HepG2 (cell line): ENCODE measurements at regions not wholly inside any gene's neighbourhood (a gene's known extent, or its start where the extent isn't known, plus 50 kb on each side); places are given as distances from the start of the nearest gene placed in this dataset.

Experiments
- ATAC-seq: fragments of 200-7000 bp; cut with Tn5 transposase; 3 replicates; pipeline ENCODE4 v1.9.1; 2020; ENCODE audit warnings: mild to moderate bottlenecking, moderate library complexity
- BruUV-seq: library from RNA; stranded (reverse); fragments of 400-500 nt; replicated peaks from 2 replicates; lab custom pipeline; 2021; lab: Mats Ljungman, UMichigan
- CTCF ChIA-PET: fragments of 300-600 bp; formaldehyde crosslinking; extraction: SDS; loops from one replicate; lab custom pipeline; 2021; ENCODE audit warnings: low total read pairs, inconsistent platforms, low intra/inter-chr PET ratio; lab: Yijun Ruan, JAX
- POLR2A ChIA-PET: fragments of 350-600 bp; sonication (Branson Sonifier 250); formaldehyde crosslinking; loops from one replicate; lab custom pipeline; 2020; ENCODE audit warnings: antibody characterized with exemption, inconsistent platforms; lab: Yijun Ruan, JAX
- DNase-seq: peaks from one replicate; pipeline ENCODE4 v3.0.0-alpha.2; 2015; ENCODE audit warnings: low spot score
- FAIRE-seq: peaks from 3 replicates; lab custom pipeline; 2011; peaks lifted over from hg19 to GRCh38; lab: Jason Lieb, UNC
- H2AFZ ChIP-seq: one replicate; pipeline ENCODE4 v1.6.1; 2011; ENCODE audit warnings: low read length, inconsistent platforms
- H3K27ac ChIP-seq: fragments of 300-600 bp; 3 replicates; pipeline ENCODE4 v1.8.0; 2011; ENCODE audit warnings: mixed run types, mild to moderate bottlenecking, mixed read lengths, low read length, inconsistent platforms; ENCODE audit not compliant: insufficient read depth; ENCODE audit errors: extremely low read length
- H3K27me3 ChIP-seq, 2 experiments: fragments of 200-600 bp in 1 of 2; 2 replicates in 1 of 2; 3 replicates in 1 of 2; pipeline versions ENCODE4 v1.6.0 to v1.8.0; 2011; ENCODE audit warnings: low read length in 2 of 2, mild to moderate bottlenecking in 2 of 2, moderate library complexity in 2 of 2, inconsistent platforms in 1 of 2; ENCODE audit not compliant: insufficient read depth in 2 of 2, control insufficient read depth in 1 of 2
- H3K36me3 ChIP-seq, 2 experiments: fragments of 200-600 bp in 1 of 2; replicated peaks in 1 of 2; 2 replicates in 1 of 2; 3 replicates in 1 of 2; pipeline versions ENCODE4 v1.5.1 to v1.8.0; 2011; ENCODE audit warnings: low read length in 2 of 2, inconsistent platforms in 1 of 2; ENCODE audit not compliant: insufficient read depth in 2 of 2, control insufficient read depth in 1 of 2
- H3K4me1 ChIP-seq: 2 replicates; pipeline ENCODE4 v1.5.1; 2012; ENCODE audit warnings: low read length, inconsistent platforms; ENCODE audit not compliant: insufficient read depth
- H3K4me2 ChIP-seq: 2 replicates; pipeline ENCODE4 v1.6.0; 2011; ENCODE audit warnings: low read depth, low read length, inconsistent platforms
- H3K4me3 ChIP-seq, 3 experiments: fragments of 200-600 bp in 1 of 3; sonication (generic), shearing (Covaris generic) in 1 of 3; replicated peaks in 1 of 3; 2 replicates each; pipeline ENCODE4 v1.5.1; 2011 to 2016; ENCODE audit warnings: low read length in 3 of 3, inconsistent platforms in 2 of 3, low read depth in 2 of 3, mild to moderate bottlenecking in 2 of 3, control low read depth in 1 of 3, mixed read lengths in 1 of 3; ENCODE audit not compliant: insufficient read depth in 1 of 3
- H3K79me2 ChIP-seq: one replicate; pipeline ENCODE4 v1.6.1; 2011; ENCODE audit warnings: low read length, inconsistent platforms; ENCODE audit not compliant: insufficient read depth
- H3K9ac ChIP-seq: 2 replicates; pipeline ENCODE4 v1.6.0; 2011; ENCODE audit warnings: mild to moderate bottlenecking, low read depth, low read length, inconsistent platforms; ENCODE audit not compliant: insufficient read depth
- H3K9me3 ChIP-seq: 2 replicates; pipeline ENCODE4 v1.5.1; 2012; ENCODE audit warnings: mild to moderate bottlenecking, low read length
- H4K20me1 ChIP-seq: 2 replicates; pipeline ENCODE4 v1.6.0; 2011; ENCODE audit warnings: inconsistent platforms, mild to moderate bottlenecking, low read length, moderate library complexity; ENCODE audit not compliant: insufficient read depth
- AGO1 ChIP-seq: fragments of 200-400 bp; formaldehyde crosslinking; IDR thresholded peaks from 2 replicates; pipeline ENCODE4 v1.6.1; 2017; ENCODE audit warnings: mild to moderate bottlenecking, low read depth, low read length, moderate library complexity; ENCODE audit not compliant: poor library complexity, severe bottlenecking
- EHMT2 ChIP-seq: fragments of 200-600 bp; sonication (generic); IDR thresholded peaks from 2 replicates; pipeline ENCODE4 v1.7.0; 2017; ENCODE audit warnings: antibody characterized with exemption, low read depth, low read length, borderline replicate concordance
- FOXJ3 ChIP-seq: sonication (generic); formaldehyde crosslinking; IDR thresholded peaks from 2 replicates; pipeline ENCODE4 v1.4.0; 2020; ENCODE audit warnings: missing genetic modification reagents, mild to moderate bottlenecking, borderline replicate concordance
- HOXA5 ChIP-seq: sonication (generic); formaldehyde crosslinking; IDR thresholded peaks from 2 replicates; pipeline ENCODE4 v1.4.0; 2020; ENCODE audit warnings: missing genetic modification reagents
- MED1 ChIP-seq: sonication (generic); formaldehyde crosslinking; IDR thresholded peaks from 2 replicates; pipeline ENCODE4 v1.4.0; 2020; ENCODE audit warnings: missing genetic modification reagents
- TCF7 ChIP-seq: sonication (generic); IDR thresholded peaks from 2 replicates; pipeline ENCODE4 v1.6.1; 2016; ENCODE audit warnings: antibody characterized with exemption, low read depth
- ZNF383 ChIP-seq: sonication (generic); formaldehyde crosslinking; IDR thresholded peaks from 2 replicates; pipeline ENCODE4 v1.4.0; 2020; ENCODE audit warnings: missing genetic modification reagents, mild to moderate bottlenecking, borderline replicate concordance
- WGBS: methylation state at CpG from one replicate; pipeline ENCODE4 v1.1.6; 2017; ENCODE audit warnings: low lambda C conversion rate; 5-methylcytosine and 5-hydroxymethylcytosine counted together
- in situ Hi-C: cut with HindIII; loops from 2 replicates; pipeline ENCODE4 v1.10.0; 2017; ENCODE audit warnings: low pct_unique_long_range_greater_than_20kb; ENCODE audit not compliant: extremely low pct_ligation_motif_present
- intact Hi-C: fragments of 100-400 bp; cut with micrococcal nuclease; formaldehyde crosslinking; loops from one replicate; pipeline ENCODE4 v1.10.0; 2022; ENCODE audit not compliant: unreplicated experiment
- TF ChIP-seq, protein P1 (sequence below): sonication (generic); formaldehyde crosslinking; IDR thresholded peaks from 2 replicates; pipeline ENCODE4 v1.8.0; 2022; ENCODE audit warnings: missing genetic modification reagents, mild to moderate bottlenecking, moderate library complexity, borderline replicate concordance
- TF ChIP-seq, protein P2 (sequence below): sonication (generic); formaldehyde crosslinking; IDR thresholded peaks from 2 replicates; pipeline ENCODE4 v1.4.0; 2020; ENCODE audit warnings: missing genetic modification reagents
- TF ChIP-seq, protein P3 (sequence below): IDR thresholded peaks from 2 replicates; pipeline ENCODE4 v1.6.1; 2016; ENCODE audit warnings: missing compliant biosample characterization, missing genetic modification reagents, borderline replicate concordance

DNA sequence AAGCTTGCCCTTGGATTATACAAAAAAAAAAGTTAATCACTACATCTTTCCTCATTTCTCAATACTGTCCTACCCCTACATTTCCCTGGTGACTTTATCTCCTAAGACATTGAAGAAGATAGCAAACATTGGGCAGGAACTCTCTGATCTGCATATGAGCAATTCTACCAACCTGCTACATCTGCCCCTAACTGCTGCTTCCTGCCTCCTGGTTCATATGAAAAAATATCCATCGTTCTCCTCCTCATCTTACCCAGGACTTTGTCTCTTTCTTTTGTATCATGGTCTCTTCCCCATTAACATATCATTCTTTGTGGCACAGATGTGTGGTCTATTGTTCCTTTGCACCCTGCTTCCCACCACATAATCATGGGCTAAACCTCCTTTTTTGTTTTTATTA is 139.7 kb upstream of the PCGF5 start:
- Histone ChIP-seq H3K27ac (no peak overlapping the region), H3K36me3 (no peaks in the 10 kb centered on the region), H2AFZ (no peak overlapping the region), H3K27me3 (peaks cover 0 to 11% of the 10 kb centered on the region in 2 experiments; a peak in 2 of 5 replicates), H3K9ac (no peak overlapping the region), H3K4me3 (no peak overlapping the region), H3K4me1 (no peaks in the 10 kb centered on the region), H3K9me3 (no peaks in the 10 kb centered on the region), H3K79me2 (no peaks in the 10 kb centered on the region), H4K20me1 (no peaks in the 10 kb centered on the region), H3K4me2 (no peak overlapping the region)
- no TSS peak for BruUV-seq
- in situ Hi-C loops (no loop called here), intact Hi-C loops (no loop called here)
- ChIA-PET CTCF (no interaction called here), POLR2A (no interaction called here)
- DNase-seq (no peak), ATAC-seq (no peak), FAIRE-seq (no peak)
- 3% methylated on average over 1 of the region's 1 CpG for WGBS
- TF ChIP-seq, protein P1, sequence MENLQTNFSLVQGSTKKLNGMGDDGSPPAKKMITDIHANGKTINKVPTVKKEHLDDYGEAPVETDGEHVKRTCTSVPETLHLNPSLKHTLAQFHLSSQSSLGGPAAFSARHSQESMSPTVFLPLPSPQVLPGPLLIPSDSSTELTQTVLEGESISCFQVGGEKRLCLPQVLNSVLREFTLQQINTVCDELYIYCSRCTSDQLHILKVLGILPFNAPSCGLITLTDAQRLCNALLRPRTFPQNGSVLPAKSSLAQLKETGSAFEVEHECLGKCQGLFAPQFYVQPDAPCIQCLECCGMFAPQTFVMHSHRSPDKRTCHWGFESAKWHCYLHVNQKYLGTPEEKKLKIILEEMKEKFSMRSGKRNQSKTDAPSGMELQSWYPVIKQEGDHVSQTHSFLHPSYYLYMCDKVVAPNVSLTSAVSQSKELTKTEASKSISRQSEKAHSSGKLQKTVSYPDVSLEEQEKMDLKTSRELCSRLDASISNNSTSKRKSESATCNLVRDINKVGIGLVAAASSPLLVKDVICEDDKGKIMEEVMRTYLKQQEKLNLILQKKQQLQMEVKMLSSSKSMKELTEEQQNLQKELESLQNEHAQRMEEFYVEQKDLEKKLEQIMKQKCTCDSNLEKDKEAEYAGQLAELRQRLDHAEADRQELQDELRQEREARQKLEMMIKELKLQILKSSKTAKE: no peak
- TF ChIP-seq AGO1 (no peak), HOXA5 (CRISPR knock-in tag) (no peak), MED1 (no peak), ZNF383 (CRISPR knock-in tag) (no peak), FOXJ3 (CRISPR knock-in tag) (no peak), EHMT2 (no peak), TCF7 (no peak)
- TF ChIP-seq, protein P2, sequence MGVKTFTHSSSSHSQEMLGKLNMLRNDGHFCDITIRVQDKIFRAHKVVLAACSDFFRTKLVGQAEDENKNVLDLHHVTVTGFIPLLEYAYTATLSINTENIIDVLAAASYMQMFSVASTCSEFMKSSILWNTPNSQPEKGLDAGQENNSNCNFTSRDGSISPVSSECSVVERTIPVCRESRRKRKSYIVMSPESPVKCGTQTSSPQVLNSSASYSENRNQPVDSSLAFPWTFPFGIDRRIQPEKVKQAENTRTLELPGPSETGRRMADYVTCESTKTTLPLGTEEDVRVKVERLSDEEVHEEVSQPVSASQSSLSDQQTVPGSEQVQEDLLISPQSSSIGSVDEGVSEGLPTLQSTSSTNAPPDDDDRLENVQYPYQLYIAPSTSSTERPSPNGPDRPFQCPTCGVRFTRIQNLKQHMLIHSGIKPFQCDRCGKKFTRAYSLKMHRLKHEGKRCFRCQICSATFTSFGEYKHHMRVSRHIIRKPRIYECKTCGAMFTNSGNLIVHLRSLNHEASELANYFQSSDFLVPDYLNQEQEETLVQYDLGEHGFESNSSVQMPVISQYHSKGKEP (CRISPR knock-in tag): no peak
- TF ChIP-seq, protein P3, sequence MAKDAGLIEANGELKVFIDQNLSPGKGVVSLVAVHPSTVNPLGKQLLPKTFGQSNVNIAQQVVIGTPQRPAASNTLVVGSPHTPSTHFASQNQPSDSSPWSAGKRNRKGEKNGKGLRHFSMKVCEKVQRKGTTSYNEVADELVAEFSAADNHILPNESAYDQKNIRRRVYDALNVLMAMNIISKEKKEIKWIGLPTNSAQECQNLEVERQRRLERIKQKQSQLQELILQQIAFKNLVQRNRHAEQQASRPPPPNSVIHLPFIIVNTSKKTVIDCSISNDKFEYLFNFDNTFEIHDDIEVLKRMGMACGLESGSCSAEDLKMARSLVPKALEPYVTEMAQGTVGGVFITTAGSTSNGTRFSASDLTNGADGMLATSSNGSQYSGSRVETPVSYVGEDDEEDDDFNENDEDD (CRISPR knock-in tag): no peak
